ENCODE measurements at regions not wholly inside any gene's neighbourhood (a gene's known extent, or its start where the extent isn't known, plus 50 kb on each side); places are given as distances from the start of the nearest gene placed in this dataset.

DNA sequence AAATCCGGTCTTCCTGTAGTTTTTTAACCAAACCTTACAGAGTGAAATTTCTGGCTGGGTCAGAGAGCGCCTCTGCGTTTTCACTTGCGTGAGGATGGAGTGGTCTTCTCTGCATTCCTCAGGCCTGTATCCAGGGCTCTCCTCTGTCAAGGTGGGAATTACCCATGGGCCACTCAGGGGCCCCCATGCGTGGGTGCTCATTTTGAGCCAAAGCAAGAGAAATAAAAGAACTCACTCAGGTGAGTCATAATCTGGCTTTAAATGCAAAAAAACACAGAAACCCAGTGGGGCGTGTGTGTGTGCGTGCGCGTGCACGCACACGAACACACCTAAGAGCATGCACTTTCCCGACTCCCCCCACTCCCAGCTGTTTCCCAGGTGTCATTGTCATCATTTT lies 104.0 kb upstream of the PWP1 start:
- no peak for DNase-seq
- WGBS, 2 donors, result 71 to 74% methylated on average over 12 of the region's 12 CpGs
- intact Hi-C loops (cut with DNase I), result no loop called here
- ATAC-seq (ENCODE audit: low FRiP score), result no peak
- Histone ChIP-seq H3K4me3 (ENCODE audit: low read length in 2 of 2) (no peak overlapping the region), H3K36me3 (ENCODE audit: control insufficient read depth in 1 of 2, insufficient read depth in 2 of 2, low read length in 1 of 2) (no peaks in the 10 kb centered on the region), H3K27ac (ENCODE audit: low read depth in 1 of 2, low read length in 2 of 2) (no peak overlapping the region), H3K4me1 (ENCODE audit: control insufficient read depth in 1 of 2, insufficient read depth in 2 of 2, low read length in 2 of 2) (no peaks in the 10 kb centered on the region), H3K9me3 (ENCODE audit: control insufficient read depth, low read length) (no peaks in the 10 kb centered on the region), H3K27me3 (ENCODE audit: control insufficient read depth in 1 of 2, insufficient read depth in 2 of 2, low read length in 1 of 2) (no peaks in the 10 kb centered on the region)

DNA sequence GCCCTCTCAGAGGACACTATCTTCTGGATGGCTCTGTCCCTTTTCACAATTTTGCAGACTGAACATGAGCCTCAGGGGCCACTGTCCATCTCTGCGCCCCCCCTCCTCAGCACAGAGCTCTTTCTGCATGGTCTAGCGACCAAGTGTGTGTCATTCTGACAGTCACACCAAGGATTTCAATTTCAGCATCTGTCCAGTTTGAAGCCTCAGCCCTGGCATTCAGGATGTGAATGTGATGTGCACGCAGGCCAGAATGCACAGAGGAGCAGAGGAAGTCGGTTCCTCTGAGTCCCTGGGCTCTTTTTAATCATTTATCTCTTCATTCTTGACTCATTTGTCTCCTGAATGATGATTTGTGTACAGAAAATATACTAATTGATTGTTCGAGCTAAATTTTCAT lies 102.0 kb upstream of the PWP1 start:
- no peak overlapping the region for H3K27ac ChIP-seq (ENCODE audit: low read depth in 1 of 2, low read length in 2 of 2)
- no peaks in the 10 kb centered on the region for H3K36me3 ChIP-seq (ENCODE audit: control insufficient read depth in 1 of 2, insufficient read depth in 2 of 2, low read length in 1 of 2)
- H3K9me3 ChIP-seq (ENCODE audit: control insufficient read depth, low read length), result peaks cover 5% of the 10 kb centered on the region
- H3K4me3 ChIP-seq (ENCODE audit: low read length in 2 of 2), result no peak overlapping the region
- DNase-seq, result no peak
- no peaks in the 10 kb centered on the region for H3K27me3 ChIP-seq (ENCODE audit: control insufficient read depth in 1 of 2, insufficient read depth in 2 of 2, low read length in 1 of 2)
- ATAC-seq (ENCODE audit: low FRiP score), result no peak
- 96% methylated on average over 5 of the region's 5 CpGs for WGBS, 2 donors
- H3K4me1 ChIP-seq (ENCODE audit: control insufficient read depth in 1 of 2, insufficient read depth in 2 of 2, low read length in 2 of 2), result no peaks in the 10 kb centered on the region
- intact Hi-C loops (cut with DNase I), result no loop called here

DNA sequence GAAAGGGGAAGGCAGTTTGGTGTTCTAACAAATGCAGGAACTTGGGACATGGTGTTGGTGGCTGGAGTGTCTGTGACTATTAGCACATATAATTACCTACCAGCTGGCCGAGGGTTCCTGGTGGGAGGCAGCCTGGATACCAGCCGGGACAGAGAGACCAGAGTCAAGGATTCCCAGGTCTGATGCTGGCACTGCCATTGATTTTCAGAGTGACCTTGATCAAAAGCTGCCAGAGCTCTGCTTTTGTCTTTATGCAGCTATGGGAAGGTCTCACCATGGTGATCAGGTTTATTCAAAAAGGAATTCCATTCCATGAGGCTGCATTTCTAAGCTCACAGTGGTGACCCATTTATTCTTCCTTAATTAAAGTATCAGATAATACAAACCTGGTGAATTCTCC lies 101.0 kb upstream of the PWP1 start:
- H3K9me3 ChIP-seq (ENCODE audit: control insufficient read depth, low read length), result peaks cover 5% of the 10 kb centered on the region
- DNase-seq (no peak), ATAC-seq (ENCODE audit: low FRiP score) (no peak)
- no peaks in the 10 kb centered on the region for H3K36me3 ChIP-seq (ENCODE audit: control insufficient read depth in 1 of 2, insufficient read depth in 2 of 2, low read length in 1 of 2)
- H3K27ac ChIP-seq (ENCODE audit: low read depth in 1 of 2, low read length in 2 of 2), result no peak overlapping the region
- no peaks in the 10 kb centered on the region for H3K4me1 ChIP-seq (ENCODE audit: control insufficient read depth in 1 of 2, insufficient read depth in 2 of 2, low read length in 2 of 2)
- H3K4me3 ChIP-seq (ENCODE audit: low read length in 2 of 2), result no peak overlapping the region
- intact Hi-C loops (cut with DNase I), result no loop called here
- H3K27me3 ChIP-seq (ENCODE audit: control insufficient read depth in 1 of 2, insufficient read depth in 2 of 2, low read length in 1 of 2), result no peaks in the 10 kb centered on the region
- WGBS, 2 donors, result 88 to 95% methylated on average over 2 of the region's 2 CpGs

DNA sequence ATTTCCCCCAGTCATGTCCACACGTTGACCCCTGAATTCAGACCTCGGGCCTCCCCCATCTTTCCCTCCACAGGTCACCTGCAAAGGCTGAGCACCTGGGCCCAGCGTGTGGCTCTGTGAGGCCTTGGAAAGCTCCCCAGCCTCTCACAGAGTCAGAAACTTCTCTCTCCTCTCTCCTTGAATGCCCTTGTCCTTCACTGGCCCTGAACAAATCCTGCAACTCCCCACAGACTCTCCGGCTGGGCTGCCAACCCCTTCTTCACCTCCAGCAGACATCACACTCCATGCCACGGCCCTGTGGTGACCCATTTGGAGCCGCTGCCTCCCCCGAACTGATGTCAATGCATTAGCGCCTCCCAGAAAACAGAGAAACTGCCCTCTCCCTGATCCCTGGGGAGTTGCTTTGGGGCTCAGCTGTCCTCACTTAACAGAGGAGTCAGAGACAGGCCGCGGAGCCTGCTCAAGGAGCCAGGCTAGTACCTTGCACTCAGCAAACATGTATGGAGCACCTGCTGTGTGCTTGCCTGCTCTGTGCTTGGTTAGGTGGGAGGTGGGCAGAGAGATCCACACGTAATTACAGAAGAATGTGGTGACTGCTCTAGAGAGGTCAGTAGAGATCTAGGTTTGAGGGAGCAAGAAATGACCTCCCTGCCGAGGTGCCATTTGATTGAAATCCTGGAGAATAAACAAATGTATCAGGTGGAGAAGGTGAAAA lies 99.2 kb upstream of the PWP1 start:
- intact Hi-C loops (cut with DNase I), result no loop called here
- Histone ChIP-seq H3K4me1 (ENCODE audit: control insufficient read depth in 1 of 2, insufficient read depth in 2 of 2, low read length in 2 of 2) (no peaks in the 10 kb centered on the region), H3K4me3 (ENCODE audit: low read length in 2 of 2) (no peak overlapping the region), H3K27me3 (ENCODE audit: control insufficient read depth in 1 of 2, insufficient read depth in 2 of 2, low read length in 1 of 2) (no peaks in the 10 kb centered on the region), H3K9me3 (ENCODE audit: control insufficient read depth, low read length) (peaks cover 5% of the 10 kb centered on the region), H3K36me3 (ENCODE audit: control insufficient read depth in 1 of 2, insufficient read depth in 2 of 2, low read length in 1 of 2) (no peaks in the 10 kb centered on the region), H3K27ac (ENCODE audit: low read depth in 1 of 2, low read length in 2 of 2) (no peak overlapping the region)
- 92 to 93% methylated on average over 12 of the region's 12 CpGs for WGBS, 2 donors
- no peak for DNase-seq
- no peak for ATAC-seq (ENCODE audit: low FRiP score)

DNA sequence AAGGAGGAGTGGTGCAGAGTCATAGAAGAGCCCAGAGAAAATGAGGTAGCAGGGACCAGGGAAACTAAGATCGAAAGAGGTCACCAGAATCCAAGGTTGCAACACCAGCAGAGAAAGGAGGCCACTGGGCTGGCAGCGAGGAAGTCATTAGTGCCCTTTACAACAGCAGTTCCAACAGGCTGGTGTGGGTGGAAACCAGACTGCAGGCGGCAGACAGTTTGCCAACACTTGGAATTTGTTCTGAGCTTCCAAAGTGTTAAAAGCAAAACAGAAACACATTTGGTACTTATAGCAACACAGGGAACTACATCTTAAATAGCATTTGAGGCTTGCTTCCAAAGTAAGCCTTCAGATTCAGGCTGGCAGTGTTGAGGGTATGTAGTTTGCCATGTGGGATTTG lies 95.2 kb upstream of the PWP1 start:
- WGBS, 2 donors, result 6 to 8% methylated on average over 3 of the region's 3 CpGs
- no peaks in the 10 kb centered on the region for H3K4me1 ChIP-seq (ENCODE audit: control insufficient read depth in 1 of 2, insufficient read depth in 2 of 2, low read length in 2 of 2)
- no peak overlapping the region for H3K4me3 ChIP-seq (ENCODE audit: low read length in 2 of 2)
- intact Hi-C loops (cut with DNase I), result no loop called here
- H3K9me3 ChIP-seq (ENCODE audit: control insufficient read depth, low read length), result peaks cover 10% of the 10 kb centered on the region
- no peaks in the 10 kb centered on the region for H3K36me3 ChIP-seq (ENCODE audit: control insufficient read depth in 1 of 2, insufficient read depth in 2 of 2, low read length in 1 of 2)
- no peaks in the 10 kb centered on the region for H3K27me3 ChIP-seq (ENCODE audit: control insufficient read depth in 1 of 2, insufficient read depth in 2 of 2, low read length in 1 of 2)
- H3K27ac ChIP-seq (ENCODE audit: low read depth in 1 of 2, low read length in 2 of 2), result no peak overlapping the region
- DNase-seq (no peak), ATAC-seq (ENCODE audit: low FRiP score) (no peak)

DNA sequence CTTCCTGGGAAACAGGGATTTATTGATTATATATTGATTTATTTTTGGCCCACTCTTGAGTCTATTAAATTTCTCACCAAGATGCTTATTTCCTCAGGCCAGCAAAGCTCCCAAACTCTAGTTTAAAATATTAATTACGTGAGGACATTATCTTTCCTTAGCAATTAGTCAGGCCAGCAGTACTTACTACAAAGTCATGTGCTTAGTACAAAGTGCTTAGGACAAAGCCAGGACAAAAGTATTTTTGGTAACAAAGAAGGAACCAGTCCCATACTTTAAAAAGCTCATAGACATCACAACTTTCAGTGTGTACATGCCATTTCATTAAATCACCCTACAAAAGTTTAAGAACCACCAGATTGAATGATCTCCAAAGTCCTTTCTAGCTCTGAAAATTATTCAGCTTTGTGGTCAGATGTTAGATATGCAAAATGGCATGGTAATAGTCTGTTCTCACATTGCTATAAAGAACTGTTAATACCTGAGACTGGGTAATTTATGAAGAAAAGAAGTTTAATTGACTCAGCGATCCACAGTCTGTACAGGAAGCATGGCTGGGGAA lies 94.7 kb upstream of the PWP1 start:
- no peak for DNase-seq
- Histone ChIP-seq H3K9me3 (ENCODE audit: control insufficient read depth, low read length) (peaks cover 10% of the 10 kb centered on the region), H3K27ac (ENCODE audit: low read depth in 1 of 2, low read length in 2 of 2) (no peak overlapping the region), H3K4me3 (ENCODE audit: low read length in 2 of 2) (no peak overlapping the region), H3K4me1 (ENCODE audit: control insufficient read depth in 1 of 2, insufficient read depth in 2 of 2, low read length in 2 of 2) (no peaks in the 10 kb centered on the region), H3K36me3 (ENCODE audit: control insufficient read depth in 1 of 2, insufficient read depth in 2 of 2, low read length in 1 of 2) (no peaks in the 10 kb centered on the region), H3K27me3 (ENCODE audit: control insufficient read depth in 1 of 2, insufficient read depth in 2 of 2, low read length in 1 of 2) (no peaks in the 10 kb centered on the region)
- intact Hi-C loops (cut with DNase I), result no loop called here
- no peak for ATAC-seq (ENCODE audit: low FRiP score)
- WGBS, 2 donors, result 54 to 57% methylated on average over 2 of the region's 2 CpGs

DNA sequence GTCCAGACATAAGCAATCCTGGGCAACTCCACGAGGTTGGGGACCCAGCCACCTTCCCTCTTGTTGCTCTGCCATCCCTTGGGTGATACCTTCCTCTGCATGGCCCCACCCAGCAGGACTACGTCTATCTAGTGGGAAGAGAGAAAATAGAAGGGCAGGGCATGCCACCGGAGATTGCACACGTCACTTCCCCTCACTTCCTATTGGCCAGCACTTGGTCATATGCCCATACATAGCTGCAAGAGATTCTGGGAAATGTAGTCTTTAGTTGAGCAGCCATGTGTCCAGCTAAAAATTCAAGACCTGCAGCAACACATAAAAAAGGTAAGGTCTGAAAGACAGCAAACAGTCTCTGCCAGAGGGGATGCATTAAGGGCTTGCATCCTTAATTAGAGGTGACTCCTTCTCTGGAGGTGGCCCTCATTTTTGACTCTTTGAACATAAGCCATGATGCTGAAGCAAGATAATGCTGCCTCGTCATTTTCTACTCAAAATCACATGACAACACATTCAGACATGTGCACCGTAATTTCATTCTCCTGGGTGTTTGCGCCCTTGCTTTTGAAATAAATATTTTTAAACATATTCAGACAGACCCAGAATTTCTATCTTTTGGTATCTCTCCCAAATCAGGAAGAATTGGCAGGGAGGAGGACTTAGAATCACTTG lies 91.8 kb upstream of the PWP1 start:
- Histone ChIP-seq H3K4me1 (ENCODE audit: control insufficient read depth in 1 of 2, insufficient read depth in 2 of 2, low read length in 2 of 2) (no peaks in the 10 kb centered on the region), H3K27ac (ENCODE audit: low read depth in 1 of 2, low read length in 2 of 2) (no peak overlapping the region), H3K4me3 (ENCODE audit: low read length in 2 of 2) (no peak overlapping the region), H3K36me3 (ENCODE audit: control insufficient read depth in 1 of 2, insufficient read depth in 2 of 2, low read length in 1 of 2) (no peaks in the 10 kb centered on the region), H3K27me3 (ENCODE audit: control insufficient read depth in 1 of 2, insufficient read depth in 2 of 2, low read length in 1 of 2) (no peaks in the 10 kb centered on the region), H3K9me3 (ENCODE audit: control insufficient read depth, low read length) (peaks cover 11% of the 10 kb centered on the region)
- WGBS, 2 donors, result 90% methylated on average over 7 of the region's 7 CpGs
- DNase-seq (no peak), ATAC-seq (ENCODE audit: low FRiP score) (no peak)
- intact Hi-C loops (cut with DNase I), result no loop called here

DNA sequence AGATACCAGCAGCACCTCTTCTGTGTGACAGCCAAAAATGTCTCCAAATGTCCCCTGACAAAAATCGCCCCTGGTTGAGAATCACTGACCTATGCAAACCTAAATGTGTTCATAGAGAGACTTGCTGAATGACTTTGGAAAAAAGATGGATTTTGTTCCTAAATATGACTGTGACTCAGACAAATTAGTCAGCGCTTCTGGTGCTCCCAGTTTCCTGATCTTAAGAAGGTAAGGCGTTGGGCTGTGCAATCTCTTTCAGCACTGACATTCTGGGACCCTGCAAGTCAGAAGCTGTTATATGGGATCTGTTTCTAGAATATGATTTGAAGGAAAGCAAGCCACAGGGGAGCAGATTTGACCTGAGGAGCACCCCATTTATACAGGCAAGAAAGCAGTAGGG lies 90.6 kb upstream of the PWP1 start:
- H3K27me3 ChIP-seq (ENCODE audit: control insufficient read depth in 1 of 2, insufficient read depth in 2 of 2, low read length in 1 of 2), result no peaks in the 10 kb centered on the region
- no peaks in the 10 kb centered on the region for H3K36me3 ChIP-seq (ENCODE audit: control insufficient read depth in 1 of 2, insufficient read depth in 2 of 2, low read length in 1 of 2)
- peaks cover 11% of the 10 kb centered on the region for H3K9me3 ChIP-seq (ENCODE audit: control insufficient read depth, low read length)
- H3K4me3 ChIP-seq (ENCODE audit: low read length in 2 of 2), result no peak overlapping the region
- ATAC-seq (ENCODE audit: low FRiP score), result no peak
- DNase-seq, result no peak
- H3K4me1 ChIP-seq (ENCODE audit: control insufficient read depth in 1 of 2, insufficient read depth in 2 of 2, low read length in 2 of 2), result no peaks in the 10 kb centered on the region
- intact Hi-C loops (cut with DNase I), result no loop called here
- 92 to 95% methylated on average over 3 of the region's 3 CpGs for WGBS, 2 donors
- no peak overlapping the region for H3K27ac ChIP-seq (ENCODE audit: low read depth in 1 of 2, low read length in 2 of 2)
